CD8-positive, alpha-beta memory T cell (primary cell): ENCODE measurements at regions not wholly inside any gene's neighbourhood (a gene's known extent, or its start where the extent isn't known, plus 50 kb on each side); places are given as distances from the start of the nearest gene placed in this dataset.
"Not testable (repeated sequence)": the region's sequence is repeated elsewhere in the genome, so short reads cannot be mapped to it uniquely, and the experiment has no call there.

Experiments used
- CTCF ChIA-PET: fragments of 350-600 bp; sonication (Branson Sonifier 250); formaldehyde crosslinking; loops from one replicate; lab custom pipeline; 2021; ENCODE audit warnings: antibody characterized with exemption; lab: Charles Lee
- POLR2A ChIA-PET: fragments of 350-600 bp; sonication (Branson Sonifier 250); formaldehyde crosslinking; loops from one replicate; lab custom pipeline; 2021; ENCODE audit warnings: antibody characterized with exemption; lab: Charles Lee
- DNase-seq, 5 donors: peaks; one replicate each; pipeline versions ENCODE4 v3.0.0 to v3.0.0-alpha.2; 2020 to 2022; ENCODE audit warnings: mixed read lengths in 1 of 5
- H3K27ac ChIP-seq: one replicate; pipeline ENCODE4 v1.7.0; 2013; ENCODE audit warnings: low read depth, mild to moderate bottlenecking, low read length, moderate library complexity
- H3K27me3 ChIP-seq: 2 replicates; pipeline ENCODE4 v1.7.0; 2013; ENCODE audit warnings: low read length, mild to moderate bottlenecking; ENCODE audit not compliant: insufficient read depth, poor library complexity, severe bottlenecking
- H3K36me3 ChIP-seq: 2 replicates; pipeline ENCODE4 v1.7.0; 2013; ENCODE audit warnings: mild to moderate bottlenecking, low read length, moderate library complexity; ENCODE audit not compliant: insufficient read depth
- H3K4me1 ChIP-seq: 2 replicates; pipeline ENCODE4 v1.7.0; 2013; ENCODE audit warnings: mild to moderate bottlenecking, low read length, moderate library complexity; ENCODE audit not compliant: insufficient read depth
- H3K4me3 ChIP-seq: 2 replicates; pipeline ENCODE4 v1.7.0; 2013; ENCODE audit warnings: mild to moderate bottlenecking, low read length
- H3K9me3 ChIP-seq: 2 replicates; pipeline ENCODE4 v1.7.0; 2013; ENCODE audit warnings: mild to moderate bottlenecking, low read length
- H3K27ac Mint-ChIP-seq, 8 donors: one replicate each; pipeline ENCODE4 v1.8.0; 2020 to 2021; ENCODE audit warnings: mixed read lengths in 8 of 8, mild to moderate bottlenecking in 6 of 8, inconsistent platforms in 3 of 8, moderate library complexity in 3 of 8
- H3K27me3 Mint-ChIP-seq, 2 donors: one replicate each; pipeline ENCODE4 v1.8.0; 2020 to 2021; ENCODE audit warnings: mixed read lengths in 2 of 2, mild to moderate bottlenecking in 1 of 2, moderate library complexity in 1 of 2
- H3K36me3 Mint-ChIP-seq, 3 donors: one replicate each; pipeline ENCODE4 v1.8.0; 2020 to 2021; ENCODE audit warnings: mixed read lengths in 3 of 3, inconsistent platforms in 1 of 3, mild to moderate bottlenecking in 1 of 3
- H3K4me1 Mint-ChIP-seq, 3 donors: one replicate each; pipeline ENCODE4 v1.8.0; 2020 to 2021; ENCODE audit warnings: mixed read lengths in 3 of 3, inconsistent platforms in 1 of 3, mild to moderate bottlenecking in 1 of 3
- H3K4me3 Mint-ChIP-seq, 7 donors: one replicate each; pipeline ENCODE4 v1.8.0; 2020 to 2021; ENCODE audit warnings: mixed read lengths in 7 of 7, mild to moderate bottlenecking in 6 of 7, moderate library complexity in 4 of 7, inconsistent platforms in 2 of 7
- H3K9me3 Mint-ChIP-seq, 5 donors: one replicate each; pipeline ENCODE4 v1.8.0; 2020 to 2022; ENCODE audit warnings: mixed read lengths in 5 of 5, mild to moderate bottlenecking in 3 of 5, moderate library complexity in 2 of 5, inconsistent platforms in 1 of 5

GRCh38 chr5:122515210-122515609 is 203.2 kb downstream of the SNCAIP start:
- H3K27me3 ChIP-seq, H3K4me1 Mint-ChIP-seq, POLR2A ChIA-PET, CTCF ChIA-PET, H3K4me3 Mint-ChIP-seq, H3K27me3 Mint-ChIP-seq, H3K27ac ChIP-seq, H3K36me3 Mint-ChIP-seq, H3K4me1 ChIP-seq, H3K4me3 ChIP-seq, H3K9me3 Mint-ChIP-seq, DNase-seq, H3K27ac Mint-ChIP-seq, H3K9me3 ChIP-seq, H3K36me3 ChIP-seq: not testable (repeated sequence)

- Histone ChIP-seq H3K4me3 (no peak overlapping the region), H3K27ac (no peak overlapping the region), H3K4me1 (no peaks in the 10 kb centered on the region), H3K27me3 (no peaks in the 10 kb centered on the region), H3K36me3 (no peaks in the 10 kb centered on the region), H3K9me3 (no peaks in the 10 kb centered on the region)
- ChIA-PET CTCF (no interaction called here), POLR2A (no interaction called here)
- DNase-seq = no peak
- H3K27me3 Mint-ChIP-seq = peaks cover 3 to 5% of the 10 kb centered on the region in 2 donors
- no peak overlapping the region for H3K27ac Mint-ChIP-seq
- H3K36me3 Mint-ChIP-seq = no peaks in the 10 kb centered on the region
- H3K4me3 Mint-ChIP-seq = no peak overlapping the region
- no peaks in the 10 kb centered on the region for H3K9me3 Mint-ChIP-seq
- no peaks in the 10 kb centered on the region for H3K4me1 Mint-ChIP-seq
Observed at GRCh38 chr5:122515709-122516431, 203.8 kb downstream of the SNCAIP start.

- Mint-ChIP-seq H3K36me3 (no peaks in the 10 kb centered on the region), H3K27ac (no peak overlapping the region), H3K4me3 (no peak overlapping the region), H3K4me1 (no peaks in the 10 kb centered on the region), H3K27me3 (peaks cover 3 to 5% of the 10 kb centered on the region in 2 donors), H3K9me3 (no peaks in the 10 kb centered on the region)
- POLR2A ChIA-PET = no interaction called here
- H3K4me1 ChIP-seq = no peaks in the 10 kb centered on the region
- H3K4me3 ChIP-seq = no peak overlapping the region
- H3K27ac ChIP-seq = no peak overlapping the region
- CTCF ChIA-PET = no interaction called here
- no peaks in the 10 kb centered on the region for H3K36me3 ChIP-seq
- DNase-seq = no peak
- H3K27me3 ChIP-seq = no peaks in the 10 kb centered on the region
- H3K9me3 ChIP-seq = no peaks in the 10 kb centered on the region
Observed at GRCh38 chr5:122516432-122516743, 204.4 kb downstream of the SNCAIP start.

GRCh38 chr5:122517091-122517490 is 205.1 kb downstream of the SNCAIP start:
- Mint-ChIP-seq H3K27me3 (peaks cover 3 to 5% of the 10 kb centered on the region in 2 donors), H3K4me1 (no peaks in the 10 kb centered on the region), H3K9me3 (no peaks in the 10 kb centered on the region), H3K27ac (no peak overlapping the region), H3K36me3 (no peaks in the 10 kb centered on the region), H3K4me3 (no peak overlapping the region)
- Histone ChIP-seq H3K27ac (no peak overlapping the region), H3K4me3 (no peak overlapping the region), H3K9me3 (no peaks in the 10 kb centered on the region), H3K36me3 (no peaks in the 10 kb centered on the region), H3K27me3 (no peaks in the 10 kb centered on the region), H3K4me1 (no peaks in the 10 kb centered on the region)
- POLR2A ChIA-PET = no interaction called here
- CTCF ChIA-PET = no interaction called here
- no peak for DNase-seq

- no peaks in the 10 kb centered on the region for H3K9me3 Mint-ChIP-seq
- CTCF ChIA-PET = no interaction called here
- Histone ChIP-seq H3K9me3 (no peaks in the 10 kb centered on the region), H3K4me1 (no peaks in the 10 kb centered on the region), H3K27me3 (no peaks in the 10 kb centered on the region), H3K36me3 (no peaks in the 10 kb centered on the region), H3K4me3 (no peak overlapping the region), H3K27ac (no peak overlapping the region)
- POLR2A ChIA-PET = no interaction called here
- no peak for DNase-seq
- H3K27ac Mint-ChIP-seq = no peak overlapping the region
- H3K36me3 Mint-ChIP-seq = no peaks in the 10 kb centered on the region
- no peak overlapping the region for H3K4me3 Mint-ChIP-seq
- H3K27me3 Mint-ChIP-seq = peaks cover 3 to 14% of the 10 kb centered on the region in 2 donors
- no peaks in the 10 kb centered on the region for H3K4me1 Mint-ChIP-seq
Observed at GRCh38 chr5:122523776-122524175, 211.7 kb downstream of the SNCAIP start.

GRCh38 chr5:122527547-122527946 is 215.5 kb downstream of the SNCAIP start:
- Mint-ChIP-seq H3K4me3 (no peak overlapping the region), H3K9me3 (no peaks in the 10 kb centered on the region)
- no peak overlapping the region for H3K27ac ChIP-seq

GRCh38 chr5:122532035-122532434 is 220.0 kb downstream of the SNCAIP start:
- Mint-ChIP-seq H3K9me3 (no peaks in the 10 kb centered on the region), H3K27me3 (peaks cover 1 to 4% of the 10 kb centered on the region in 2 donors), H3K4me3 (no peak overlapping the region), H3K36me3 (no peaks in the 10 kb centered on the region), H3K27ac (no peak overlapping the region), H3K4me1 (no peaks in the 10 kb centered on the region)
- H3K9me3 ChIP-seq = no peaks in the 10 kb centered on the region
- no peaks in the 10 kb centered on the region for H3K36me3 ChIP-seq
- no peak overlapping the region for H3K27ac ChIP-seq
- POLR2A ChIA-PET = no interaction called here
- no peaks in the 10 kb centered on the region for H3K4me1 ChIP-seq
- no peaks in the 10 kb centered on the region for H3K27me3 ChIP-seq
- H3K4me3 ChIP-seq = no peak overlapping the region
- no peak for DNase-seq
- CTCF ChIA-PET = no interaction called here

More at GRCh38 chr5:122527547-122527946, 215.5 kb downstream of the SNCAIP start:
- DNase-seq = no peak
- Histone ChIP-seq H3K9me3 (no peaks in the 10 kb centered on the region), H3K27me3 (no peaks in the 10 kb centered on the region), H3K36me3 (no peaks in the 10 kb centered on the region), H3K4me1 (no peaks in the 10 kb centered on the region), H3K4me3 (no peak overlapping the region)
- ChIA-PET POLR2A (no interaction called here), CTCF (no interaction called here)
- Mint-ChIP-seq H3K4me1 (no peaks in the 10 kb centered on the region), H3K27ac (no peak overlapping the region), H3K27me3 (peaks cover 0 to 13% of the 10 kb centered on the region in 2 donors), H3K36me3 (no peaks in the 10 kb centered on the region)

GRCh38 chr5:122533825-122534224 is 221.8 kb downstream of the SNCAIP start:
- no peaks in the 10 kb centered on the region for H3K27me3 ChIP-seq
- no peaks in the 10 kb centered on the region for H3K4me1 ChIP-seq
- no peaks in the 10 kb centered on the region for H3K36me3 Mint-ChIP-seq
- no peaks in the 10 kb centered on the region for H3K9me3 ChIP-seq
- CTCF ChIA-PET = no interaction called here
- H3K4me3 Mint-ChIP-seq = no peak overlapping the region
- peaks cover 1 to 4% of the 10 kb centered on the region in 2 donors for H3K27me3 Mint-ChIP-seq
- POLR2A ChIA-PET = no interaction called here
- no peaks in the 10 kb centered on the region for H3K36me3 ChIP-seq
- H3K9me3 Mint-ChIP-seq = no peaks in the 10 kb centered on the region
- no peak overlapping the region for H3K27ac Mint-ChIP-seq
- no peak overlapping the region for H3K27ac ChIP-seq
- no peak for DNase-seq
- H3K4me3 ChIP-seq = no peak overlapping the region
- no peaks in the 10 kb centered on the region for H3K4me1 Mint-ChIP-seq
